ENCODE measurements at regions not wholly inside any gene's neighbourhood (a gene's known extent, or its start where the extent isn't known, plus 50 kb on each side); places are given as distances from the start of the nearest gene placed in this dataset.

- Mint-ChIP-seq H3K36me3 (no peaks in the 10 kb centered on the region), H3K27ac (no peak overlapping the region), H3K27me3 (peaks cover 20% of the 10 kb centered on the region), H3K4me1 (peaks cover 7% of the 10 kb centered on the region), H3K4me3 (no peak overlapping the region), H3K9me3 (peaks cover 5% of the 10 kb centered on the region)
- no peak for ATAC-seq
Measured at GRCh38 chr4:38241541-38241940, 281.3 kb downstream of the PTTG2 start.

- Mint-ChIP-seq H3K4me1 (peaks cover 7% of the 10 kb centered on the region), H3K4me3 (no peak overlapping the region), H3K27ac (no peak overlapping the region), H3K27me3 (peaks cover 19% of the 10 kb centered on the region), H3K9me3 (peaks cover 5% of the 10 kb centered on the region), H3K36me3 (no peaks in the 10 kb centered on the region)
- no peak for ATAC-seq
Measured at GRCh38 chr4:38242101-38242500, 281.9 kb downstream of the PTTG2 start.

GRCh38 chr4:38242822-38243387 lies 282.7 kb downstream of the PTTG2 start:
- H3K27ac Mint-ChIP-seq, result no peak overlapping the region
- H3K9me3 Mint-ChIP-seq, result peaks cover 5% of the 10 kb centered on the region
- peaks cover 7% of the 10 kb centered on the region for H3K4me1 Mint-ChIP-seq
- no peak for ATAC-seq
- no peak overlapping the region for H3K4me3 Mint-ChIP-seq
- H3K36me3 Mint-ChIP-seq, result no peaks in the 10 kb centered on the region
- H3K27me3 Mint-ChIP-seq, result peaks cover 19% of the 10 kb centered on the region

GRCh38 chr4:38243388-38244053 lies 283.3 kb downstream of the PTTG2 start:
- Mint-ChIP-seq H3K4me1 (peaks cover 7% of the 10 kb centered on the region), H3K27ac (no peak overlapping the region), H3K27me3 (peaks cover 19% of the 10 kb centered on the region), H3K4me3 (no peak overlapping the region), H3K36me3 (no peaks in the 10 kb centered on the region), H3K9me3 (peaks cover 5% of the 10 kb centered on the region)
- no peak for ATAC-seq

GRCh38 chr4:38254825-38255224 lies 294.6 kb downstream of the PTTG2 start:
- H3K27me3 Mint-ChIP-seq, result peaks cover 22% of the 10 kb centered on the region
- H3K4me3 Mint-ChIP-seq, result no peak overlapping the region
- peaks cover 8% of the 10 kb centered on the region for H3K4me1 Mint-ChIP-seq
- ATAC-seq, result no peak
- peaks cover 18% of the 10 kb centered on the region for H3K9me3 Mint-ChIP-seq
- H3K36me3 Mint-ChIP-seq, result peaks cover 6% of the 10 kb centered on the region
- H3K27ac Mint-ChIP-seq, result no peak overlapping the region

GRCh38 chr4:38255572-38255971 lies 295.4 kb downstream of the PTTG2 start:
- H3K9me3 Mint-ChIP-seq, result peaks cover 15% of the 10 kb centered on the region
- H3K4me1 Mint-ChIP-seq, result peaks cover 8% of the 10 kb centered on the region
- H3K27ac Mint-ChIP-seq, result no peak overlapping the region
- H3K4me3 Mint-ChIP-seq, result no peak overlapping the region
- ATAC-seq, result no peak
- peaks cover 27% of the 10 kb centered on the region for H3K27me3 Mint-ChIP-seq
- peaks cover 6% of the 10 kb centered on the region for H3K36me3 Mint-ChIP-seq

- Mint-ChIP-seq H3K36me3 (no peaks in the 10 kb centered on the region), H3K27ac (no peak overlapping the region), H3K27me3 (no peaks in the 10 kb centered on the region), H3K4me3 (no peak overlapping the region), H3K9me3 (no peaks in the 10 kb centered on the region), H3K4me1 (peaks cover 5% of the 10 kb centered on the region)
- ATAC-seq, result no peak
Measured at GRCh38 chr4:38266616-38267015, 306.4 kb downstream of the PTTG2 start.

GRCh38 chr4:38268108-38268820 lies 308.1 kb downstream of the PTTG2 start:
- Mint-ChIP-seq H3K36me3 (no peaks in the 10 kb centered on the region), H3K9me3 (no peaks in the 10 kb centered on the region), H3K4me1 (peaks cover 5% of the 10 kb centered on the region), H3K27me3 (no peaks in the 10 kb centered on the region), H3K27ac (no peak overlapping the region), H3K4me3 (no peak overlapping the region)
- ATAC-seq, result no peak

GRCh38 chr4:38268837-38269236 lies 308.6 kb downstream of the PTTG2 start:
- Mint-ChIP-seq H3K27me3 (no peaks in the 10 kb centered on the region), H3K36me3 (no peaks in the 10 kb centered on the region), H3K4me1 (peaks cover 5% of the 10 kb centered on the region), H3K27ac (no peak overlapping the region), H3K4me3 (no peak overlapping the region), H3K9me3 (no peaks in the 10 kb centered on the region)
- no peak for ATAC-seq

GRCh38 chr4:38273407-38273806 lies 313.2 kb downstream of the PTTG2 start:
- H3K36me3 Mint-ChIP-seq, result no peaks in the 10 kb centered on the region
- peaks cover 3% of the 10 kb centered on the region for H3K9me3 Mint-ChIP-seq
- H3K4me3 Mint-ChIP-seq, result no peak overlapping the region
- H3K27ac Mint-ChIP-seq, result no peak overlapping the region
- no peak for ATAC-seq
- H3K27me3 Mint-ChIP-seq, result no peaks in the 10 kb centered on the region
- H3K4me1 Mint-ChIP-seq, result peaks cover 1% of the 10 kb centered on the region

GRCh38 chr4:38275331-38276100 lies 315.3 kb downstream of the PTTG2 start:
- ATAC-seq, result no peak
- Mint-ChIP-seq H3K4me3 (no peak overlapping the region), H3K27me3 (no peaks in the 10 kb centered on the region), H3K4me1 (no peaks in the 10 kb centered on the region), H3K36me3 (no peaks in the 10 kb centered on the region), H3K9me3 (peaks cover 3% of the 10 kb centered on the region), H3K27ac (no peak overlapping the region)

GRCh38 chr4:38278255-38278654 lies 318.1 kb downstream of the PTTG2 start:
- H3K27ac Mint-ChIP-seq, result no peak overlapping the region
- ATAC-seq, result no peak
- no peaks in the 10 kb centered on the region for H3K4me1 Mint-ChIP-seq
- H3K4me3 Mint-ChIP-seq, result no peak overlapping the region
- H3K9me3 Mint-ChIP-seq, result peaks cover 3% of the 10 kb centered on the region
- no peaks in the 10 kb centered on the region for H3K27me3 Mint-ChIP-seq
- H3K36me3 Mint-ChIP-seq, result no peaks in the 10 kb centered on the region

- H3K9me3 Mint-ChIP-seq, result peaks cover 3% of the 10 kb centered on the region
- H3K4me1 Mint-ChIP-seq, result no peaks in the 10 kb centered on the region
- no peak overlapping the region for H3K27ac Mint-ChIP-seq
- H3K27me3 Mint-ChIP-seq, result no peaks in the 10 kb centered on the region
- H3K4me3 Mint-ChIP-seq, result no peak overlapping the region
- ATAC-seq, result no peak
- no peaks in the 10 kb centered on the region for H3K36me3 Mint-ChIP-seq
Measured at GRCh38 chr4:38279077-38279476, 318.9 kb downstream of the PTTG2 start.

GRCh38 chr4:38279650-38280322 lies 319.6 kb downstream of the PTTG2 start:
- peaks cover under 1% of the 10 kb centered on the region for H3K9me3 Mint-ChIP-seq
- H3K36me3 Mint-ChIP-seq, result no peaks in the 10 kb centered on the region

GRCh38 chr4:38280323-38280706 lies 320.1 kb downstream of the PTTG2 start:
- Mint-ChIP-seq H3K4me1 (no peaks in the 10 kb centered on the region), H3K27me3 (no peaks in the 10 kb centered on the region), H3K4me3 (no peak overlapping the region), H3K36me3 (no peaks in the 10 kb centered on the region), H3K27ac (no peak overlapping the region), H3K9me3 (no peaks in the 10 kb centered on the region)
- no peak for ATAC-seq

More at GRCh38 chr4:38279650-38280322, 319.6 kb downstream of the PTTG2 start:
- no peak for ATAC-seq
- no peaks in the 10 kb centered on the region for H3K4me1 Mint-ChIP-seq
- H3K27ac Mint-ChIP-seq, result no peak overlapping the region
- no peaks in the 10 kb centered on the region for H3K27me3 Mint-ChIP-seq
- no peak overlapping the region for H3K4me3 Mint-ChIP-seq
